GM12865 (cell line): ENCODE measurements at regions not wholly inside any gene's neighbourhood (a gene's known extent, or its start where the extent isn't known, plus 50 kb on each side); places are given as distances from the start of the nearest gene placed in this dataset.
"Not testable (repeated sequence)": the region's sequence is repeated elsewhere in the genome, so short reads cannot be mapped to it uniquely, and the experiment has no call there.

Experiments used
- DNase-seq: peaks from one replicate; pipeline ENCODE4 v3.0.0; 2010; ENCODE audit warnings: low read depth
- H3K4me3 ChIP-seq: 2 replicates; pipeline ENCODE4 v1.5.1; 2011; ENCODE audit warnings: mild to moderate bottlenecking, low read depth, low read length, control low read depth
- CTCF ChIP-seq: IDR thresholded peaks from 2 replicates; pipeline ENCODE4 v1.5.1; 2011; ENCODE audit warnings: low read length, control low read depth, low read depth, inconsistent platforms; ENCODE audit not compliant: insufficient read depth; ENCODE audit errors: missing control alignments

- H3K4me3 ChIP-seq = no peak overlapping the region
- TF ChIP-seq CTCF = no peak
- no peak for DNase-seq
These were observed 51.2 kb upstream of the SGCE start for GRCh38 chr7:94706996-94707740.

- TF ChIP-seq CTCF = no peak
- no peak overlapping the region for H3K4me3 ChIP-seq
- no peak for DNase-seq
These were observed 54.3 kb upstream of the SGCE start for GRCh38 chr7:94710256-94710655.

- DNase-seq, H3K4me3 ChIP-seq: not testable (repeated sequence)
These were observed 66.4 kb upstream of the SGCE start for GRCh38 chr7:94722360-94722759.

GRCh38 chr7:94728893-94729292 is 73.0 kb upstream of the SGCE start:
- not testable (repeated sequence) for DNase-seq

GRCh38 chr7:94738071-94738470 is 82.1 kb upstream of the SGCE start:
- no peak for TF ChIP-seq CTCF
- H3K4me3 ChIP-seq = no peak overlapping the region
- DNase-seq = no peak

More at GRCh38 chr7:94728893-94729292, 73.0 kb upstream of the SGCE start:
- H3K4me3 ChIP-seq = not testable (repeated sequence)

GRCh38 chr7:94739180-94739579 is 83.2 kb upstream of the SGCE start:
- DNase-seq = no peak
- TF ChIP-seq CTCF = no peak
- no peak overlapping the region for H3K4me3 ChIP-seq

- TF ChIP-seq CTCF = no peak
- DNase-seq = no peak
- no peak overlapping the region for H3K4me3 ChIP-seq
These were observed 84.6 kb upstream of the SGCE start for GRCh38 chr7:94740509-94740908.

GRCh38 chr7:94741179-94741578 is 85.2 kb upstream of the SGCE start:
- no peak for TF ChIP-seq CTCF
- DNase-seq = no peak
- no peak overlapping the region for H3K4me3 ChIP-seq
